WTC11 (cell line): ENCODE measurements at regions not wholly inside any gene's neighbourhood (a gene's known extent, or its start where the extent isn't known, plus 50 kb on each side); places are given as distances from the start of the nearest gene placed in this dataset.

ENCODE experiments used
- ATAC-seq: fragments of 200-7000 bp; cut with Tn5 transposase; 2 replicates; pipeline ENCODE4 v1.10.0; 2021; ENCODE audit warnings: mild to moderate bottlenecking, moderate library complexity
- CTCF ChIA-PET: fragments of 300-600 bp; sonication (Branson Sonifier 250); formaldehyde crosslinking; loops from one replicate; lab custom pipeline; 2021; ENCODE audit warnings: antibody characterized with exemption; lab: Charles Lee
- POLR2A ChIA-PET: fragments of 350-600 bp; sonication (Branson Sonifier 250); formaldehyde crosslinking; loops from one replicate; lab custom pipeline; 2021; ENCODE audit warnings: antibody characterized with exemption; lab: Charles Lee
- DNase-seq: peaks from one replicate; pipeline ENCODE4 v3.0.0; 2021; ENCODE audit warnings: low spot score
- H3K27ac Mint-ChIP-seq: 2 replicates; pipeline ENCODE4 v1.8.0; 2021; ENCODE audit warnings: mixed read lengths
- H3K27me3 Mint-ChIP-seq: 2 replicates; pipeline ENCODE4 v1.8.0; 2021; ENCODE audit warnings: low read depth, mild to moderate bottlenecking, moderate library complexity, mixed read lengths
- H3K36me3 Mint-ChIP-seq: 2 replicates; pipeline ENCODE4 v1.8.0; 2021; ENCODE audit warnings: mixed read lengths
- H3K4me1 Mint-ChIP-seq: 2 replicates; pipeline ENCODE4 v1.8.0; 2022; ENCODE audit warnings: mixed read lengths
- H3K4me3 Mint-ChIP-seq: 2 replicates; pipeline ENCODE4 v1.8.0; 2021; ENCODE audit warnings: mild to moderate bottlenecking, moderate library complexity, mixed read lengths
- H3K9me3 Mint-ChIP-seq: 2 replicates; pipeline ENCODE4 v1.8.0; 2021; ENCODE audit warnings: mixed read lengths
- AFF4 ChIP-seq: sonication (generic); formaldehyde crosslinking; IDR thresholded peaks from 2 replicates; pipeline ENCODE4 v1.8.1; 2023; ENCODE audit warnings: mild to moderate bottlenecking, missing genetic modification reagents, borderline replicate concordance
- CDX4 ChIP-seq: fragments of 250-450 bp; sonication (Bioruptor Pico); IDR thresholded peaks from 2 replicates; pipeline ENCODE4 v1.9.0; 2021; ENCODE audit warnings: moderate library complexity, mild to moderate bottlenecking, inconsistent platforms, borderline replicate concordance
- E2F1 ChIP-seq: sonication (generic); formaldehyde crosslinking; IDR thresholded peaks from 2 replicates; pipeline ENCODE4 v1.8.0; 2022; ENCODE audit warnings: mild to moderate bottlenecking, missing genetic modification reagents
- ESRRA ChIP-seq: sonication (generic); formaldehyde crosslinking; IDR thresholded peaks from 2 replicates; pipeline ENCODE4 v1.8.1; 2022; ENCODE audit warnings: mild to moderate bottlenecking, missing genetic modification reagents, borderline replicate concordance
- ETV6 ChIP-seq: sonication (generic); formaldehyde crosslinking; IDR thresholded peaks from 2 replicates; pipeline ENCODE4 v1.8.1; 2022; ENCODE audit warnings: mild to moderate bottlenecking, missing genetic modification reagents
- FOXK1 ChIP-seq: sonication (generic); formaldehyde crosslinking; IDR thresholded peaks from 2 replicates; pipeline ENCODE4 v1.8.0; 2022; ENCODE audit warnings: mild to moderate bottlenecking, moderate library complexity, missing genetic modification reagents
- IRF1 ChIP-seq: sonication (generic); formaldehyde crosslinking; IDR thresholded peaks from 2 replicates; pipeline ENCODE4 v1.8.0; 2023; ENCODE audit warnings: missing genetic modification reagents
- JAZF1 ChIP-seq: fragments of 250-450 bp; sonication (Bioruptor Pico); IDR thresholded peaks from 2 replicates; pipeline ENCODE4 v1.9.0; 2021; ENCODE audit warnings: moderate library complexity, mild to moderate bottlenecking, inconsistent platforms
- JUN ChIP-seq: sonication (generic); formaldehyde crosslinking; IDR thresholded peaks from 2 replicates; pipeline ENCODE4 v1.8.0; 2023; ENCODE audit warnings: mild to moderate bottlenecking, missing genetic modification reagents
- KAT7 ChIP-seq: sonication (generic); formaldehyde crosslinking; IDR thresholded peaks from 2 replicates; pipeline ENCODE4 v1.8.1; 2023; ENCODE audit warnings: missing genetic modification reagents, mild to moderate bottlenecking, borderline replicate concordance
- NR3C1 ChIP-seq: sonication (generic); formaldehyde crosslinking; conservative IDR thresholded peaks from 2 replicates; pipeline ENCODE4 v1.8.1; 2023; ENCODE audit warnings: low read depth, mild to moderate bottlenecking, missing genetic modification reagents
- TCF7 ChIP-seq: sonication (generic); formaldehyde crosslinking; IDR thresholded peaks from 2 replicates; pipeline ENCODE4 v1.8.0; 2022; ENCODE audit warnings: mild to moderate bottlenecking, low read depth, missing genetic modification reagents, moderate library complexity
- TEAD1 ChIP-seq: sonication (generic); formaldehyde crosslinking; IDR thresholded peaks from 2 replicates; pipeline ENCODE4 v1.8.0; 2022; ENCODE audit warnings: mild to moderate bottlenecking, missing genetic modification reagents
- USF1 ChIP-seq: sonication (generic); formaldehyde crosslinking; IDR thresholded peaks from 2 replicates; pipeline ENCODE4 v1.8.0; 2022; ENCODE audit warnings: mild to moderate bottlenecking, missing genetic modification reagents
- ZBTB21 ChIP-seq: sonication (generic); formaldehyde crosslinking; IDR thresholded peaks from 2 replicates; pipeline ENCODE4 v1.8.1; 2023; ENCODE audit warnings: mild to moderate bottlenecking, missing genetic modification reagents, borderline replicate concordance
- ZMAT4 ChIP-seq: fragments of 250-450 bp; sonication (Bioruptor Pico); IDR thresholded peaks from 2 replicates; pipeline ENCODE4 v1.9.0; 2021; ENCODE audit warnings: mild to moderate bottlenecking
- ZNF263 ChIP-seq: sonication (generic); formaldehyde crosslinking; IDR thresholded peaks from 2 replicates; pipeline ENCODE4 v1.8.1; 2022; ENCODE audit warnings: low read depth, mild to moderate bottlenecking, moderate library complexity, missing genetic modification reagents
- ZNF281 ChIP-seq: sonication (generic); formaldehyde crosslinking; IDR thresholded peaks from 2 replicates; pipeline ENCODE4 v1.8.0; 2023; ENCODE audit warnings: mild to moderate bottlenecking, missing genetic modification reagents
- ZNF416 ChIP-seq: fragments of 250-450 bp; sonication (Bioruptor Pico); IDR thresholded peaks from 2 replicates; pipeline ENCODE4 v1.9.0; 2021; ENCODE audit warnings: mild to moderate bottlenecking, inconsistent platforms
- ZNF423 ChIP-seq: fragments of 250-450 bp; sonication (Bioruptor Pico); IDR thresholded peaks from 2 replicates; pipeline ENCODE4 v2.1.2; 2022; ENCODE audit warnings: mild to moderate bottlenecking, moderate library complexity
- ZNF512 ChIP-seq: sonication (generic); formaldehyde crosslinking; IDR thresholded peaks from 2 replicates; pipeline ENCODE4 v1.8.1; 2022; ENCODE audit warnings: missing genetic modification reagents, borderline replicate concordance

GRCh38 chrX:57977992-57978391, 67.7 kb upstream of the ZXDA start (continued):
- TF ChIP-seq ZNF281 (CRISPR knock-in tag) (no peak), USF1 (CRISPR knock-in tag) (no peak)

GRCh38 chrX:57964975-57965374, 54.7 kb upstream of the ZXDA start:
- TF ChIP-seq ESRRA (CRISPR knock-in tag) = no peak
- TF ChIP-seq ZNF512 (CRISPR knock-in tag) = no peak
- no peak for TF ChIP-seq ETV6
- TF ChIP-seq ZNF416 (CRISPR knock-in tag) = no peak
- no peak for TF ChIP-seq FOXK1 (CRISPR knock-in tag)
- TF ChIP-seq JUN (CRISPR knock-in tag) = no peak
- TF ChIP-seq ZNF423 = no peak
- no peak for TF ChIP-seq TCF7 (CRISPR knock-in tag)
- no peak for TF ChIP-seq ZMAT4
- TF ChIP-seq IRF1 (CRISPR knock-in tag) = no peak
- TF ChIP-seq ZNF263 (CRISPR knock-in tag) = no peak
- no peak for TF ChIP-seq AFF4 (CRISPR knock-in tag)
- TF ChIP-seq ZBTB21 (CRISPR knock-in tag) = no peak
- TF ChIP-seq JAZF1 (CRISPR knock-in tag) = no peak
- no peak for TF ChIP-seq NR3C1 (CRISPR knock-in tag)
- no peak for TF ChIP-seq TEAD1 (CRISPR knock-in tag)
- no peak for TF ChIP-seq E2F1 (CRISPR knock-in tag)
- no peak for TF ChIP-seq CDX4 (CRISPR knock-in tag)
- TF ChIP-seq KAT7 (CRISPR knock-in tag) = no peak
- CTCF ChIA-PET = no interaction called here
- Mint-ChIP-seq H3K27me3 (peaks cover 7% of the 10 kb centered on the region; the same call in 1 of the 2 replicates), H3K36me3 (peaks cover 31% of the 10 kb centered on the region), H3K27ac (no peak overlapping the region), H3K9me3 (peaks cover 55% of the 10 kb centered on the region), H3K4me1 (no peaks in the 10 kb centered on the region), H3K4me3 (no peak overlapping the region)
- DNase-seq (no peak), ATAC-seq (no peak)
- POLR2A ChIA-PET = no interaction called here
